Caco-2 (cell line): ENCODE measurements at regions not wholly inside any gene's neighbourhood (a gene's known extent, or its start where the extent isn't known, plus 50 kb on each side); places are given as distances from the start of the nearest gene placed in this dataset.

Experiments used
- BruUV-seq: library from RNA; stranded (reverse); fragments of 400-500 nt; replicated peaks from 2 replicates; lab custom pipeline; 2021; lab: Mats Ljungman, UMichigan
- CTCF ChIA-PET: fragments of 300-600 bp; sonication (Branson Sonifier 250); formaldehyde crosslinking; loops from one replicate; lab custom pipeline; 2022; ENCODE audit warnings: antibody characterized with exemption; lab: Charles Lee
- POLR2A ChIA-PET: fragments of 300-600 bp; sonication (Branson Sonifier 250); formaldehyde crosslinking; loops from one replicate; lab custom pipeline; 2022; ENCODE audit warnings: antibody characterized with exemption; lab: Charles Lee
- DNase-seq, 2 experiments: peaks; one replicate each; pipeline versions ENCODE4 v3.0.0 to v3.0.0-alpha.2; 2020 to 2022
- H3K27me3 ChIP-seq: replicated peaks from 2 replicates; pipeline ENCODE4 v1.6.0; 2011; ENCODE audit warnings: low read length; ENCODE audit not compliant: control insufficient read depth, insufficient read depth
- H3K36me3 ChIP-seq: 2 replicates; pipeline ENCODE4 v1.5.1; 2011; ENCODE audit warnings: low read length; ENCODE audit not compliant: control insufficient read depth, insufficient read depth
- H3K4me1 ChIP-seq: fragments of 250-450 bp; sonication (Bioruptor Pico); 2 replicates; pipeline ENCODE4 v1.5.1; 2020; ENCODE audit warnings: mild to moderate bottlenecking
- H3K4me3 ChIP-seq: 2 replicates; pipeline ENCODE4 v1.5.1; 2011; ENCODE audit warnings: low read depth, mild to moderate bottlenecking, control low read depth, low read length
- H3K9me3 ChIP-seq: fragments of 250-450 bp; sonication (Bioruptor Pico); 2 replicates; pipeline ENCODE4 v1.5.1; 2020; ENCODE audit warnings: mild to moderate bottlenecking, moderate library complexity
- H3K27ac Mint-ChIP-seq: one replicate; pipeline ENCODE4 v1.8.0; 2022; ENCODE audit warnings: mixed read lengths; ENCODE audit not compliant: unreplicated experiment
- H3K27me3 Mint-ChIP-seq: one replicate; pipeline ENCODE4 v1.8.0; 2022; ENCODE audit warnings: mixed read lengths; ENCODE audit not compliant: insufficient read depth, unreplicated experiment
- H3K36me3 Mint-ChIP-seq: one replicate; pipeline ENCODE4 v1.8.0; 2022; ENCODE audit warnings: mild to moderate bottlenecking, mixed read lengths; ENCODE audit not compliant: insufficient read depth, unreplicated experiment
- H3K4me1 Mint-ChIP-seq: one replicate; pipeline ENCODE4 v1.8.0; 2022; ENCODE audit warnings: low read depth, mixed read lengths; ENCODE audit not compliant: unreplicated experiment
- H3K4me3 Mint-ChIP-seq: one replicate; pipeline ENCODE4 v1.8.0; 2022; ENCODE audit warnings: mild to moderate bottlenecking, moderate library complexity, mixed read lengths; ENCODE audit not compliant: unreplicated experiment
- H3K9me3 Mint-ChIP-seq: one replicate; pipeline ENCODE4 v1.8.0; 2022; ENCODE audit warnings: mixed read lengths; ENCODE audit not compliant: unreplicated experiment
- CTCF ChIP-seq, 2 experiments: fragments of 200-600 bp in 1 of 2; IDR thresholded peaks; 1 replicate in 1 of 2; 2 replicates in 1 of 2; pipeline versions ENCODE4 v1.5.1 to v1.8.0; 2011 to 2022; ENCODE audit warnings: antibody characterized with exemption in 1 of 2, control low read depth in 1 of 2, inconsistent platforms in 1 of 2, low read depth in 1 of 2, low read length in 1 of 2, mild to moderate bottlenecking in 1 of 2, moderate library complexity in 1 of 2; ENCODE audit not compliant: insufficient read depth in 1 of 2, severe bottlenecking in 1 of 2, unreplicated experiment in 1 of 2
- intact Hi-C: fragments of 100-400 bp; cut with micrococcal nuclease; formaldehyde crosslinking; loops from one replicate; pipeline ENCODE4 v1.10.0; 2022; ENCODE audit not compliant: unreplicated experiment

GRCh38 chr17:77456271-77456950 is 315.6 kb downstream of the SEC14L1 start:
- H3K27ac Mint-ChIP-seq: no peak overlapping the region
- no peaks in the 10 kb centered on the region for H3K36me3 ChIP-seq
- CTCF ChIA-PET: no interaction called here
- H3K27me3 ChIP-seq: no peaks in the 10 kb centered on the region
- no peaks in the 10 kb centered on the region for H3K9me3 Mint-ChIP-seq
- no peak for TF ChIP-seq CTCF (IDR thresholded peaks at IDR 0.05; ENCODE audit: insufficient read depth in 1 of 2, low read depth in 1 of 2, low read length in 1 of 2, severe bottlenecking in 1 of 2, unreplicated experiment in 1 of 2)
- BruUV-seq: no TSS peak
- H3K9me3 ChIP-seq: no peaks in the 10 kb centered on the region
- peaks cover 39% of the 10 kb centered on the region for H3K4me1 Mint-ChIP-seq
- POLR2A ChIA-PET: no interaction called here
- peaks cover 46% of the 10 kb centered on the region for H3K4me1 ChIP-seq
- peaks cover 69% of the 10 kb centered on the region for H3K36me3 Mint-ChIP-seq
- H3K4me3 ChIP-seq: no peak overlapping the region
- DNase-seq: no peak
- intact Hi-C loops: no loop called here
- no peaks in the 10 kb centered on the region for H3K27me3 Mint-ChIP-seq
- H3K4me3 Mint-ChIP-seq: no peak overlapping the region

GRCh38 chr17:77456951-77457548 is 316.3 kb downstream of the SEC14L1 start:
- Mint-ChIP-seq H3K4me3 (no peak overlapping the region), H3K4me1 (peaks cover 39% of the 10 kb centered on the region), H3K27me3 (no peaks in the 10 kb centered on the region), H3K27ac (peak overlapping the region; percentile 81), H3K9me3 (no peaks in the 10 kb centered on the region), H3K36me3 (peaks cover 68% of the 10 kb centered on the region)
- H3K36me3 ChIP-seq: no peaks in the 10 kb centered on the region
- BruUV-seq: no TSS peak
- no peaks in the 10 kb centered on the region for H3K27me3 ChIP-seq
- H3K4me3 ChIP-seq: no peak overlapping the region
- ChIA-PET POLR2A (no interaction called here), CTCF (no interaction called here)
- DNase-seq: no peak
- no peak for TF ChIP-seq CTCF (IDR thresholded peaks at IDR 0.05; ENCODE audit: insufficient read depth in 1 of 2, low read depth in 1 of 2, low read length in 1 of 2, severe bottlenecking in 1 of 2, unreplicated experiment in 1 of 2)
- intact Hi-C loops: no loop called here
- H3K9me3 ChIP-seq: no peaks in the 10 kb centered on the region
- peaks cover 46% of the 10 kb centered on the region for H3K4me1 ChIP-seq

- no peaks in the 10 kb centered on the region for H3K27me3 Mint-ChIP-seq
- no peaks in the 10 kb centered on the region for H3K9me3 ChIP-seq
- intact Hi-C loops: no loop called here
- no peak for DNase-seq
- H3K4me3 ChIP-seq: no peak overlapping the region
- no peak overlapping the region for H3K4me3 Mint-ChIP-seq
- no peak for TF ChIP-seq CTCF (IDR thresholded peaks at IDR 0.05; ENCODE audit: insufficient read depth in 1 of 2, low read depth in 1 of 2, low read length in 1 of 2, severe bottlenecking in 1 of 2, unreplicated experiment in 1 of 2)
- H3K36me3 Mint-ChIP-seq: peaks cover 62% of the 10 kb centered on the region
- ChIA-PET POLR2A (no interaction called here), CTCF (interaction anchor here (0.6 kb wide), 1 partner anchor 335 kb away, joined by 6 read pairs; no protein-coding TSS in a partner anchor)
- H3K27me3 ChIP-seq: no peaks in the 10 kb centered on the region
- H3K4me1 Mint-ChIP-seq: peaks cover 39% of the 10 kb centered on the region
- no peaks in the 10 kb centered on the region for H3K36me3 ChIP-seq
- no peaks in the 10 kb centered on the region for H3K9me3 Mint-ChIP-seq
- H3K4me1 ChIP-seq: peaks cover 41% of the 10 kb centered on the region
- BruUV-seq: no TSS peak
- peak overlapping the region; percentile 81 for H3K27ac Mint-ChIP-seq
Measured at GRCh38 chr17:77457572-77458201, 316.9 kb downstream of the SEC14L1 start.
